HUES6 (cell line): ENCODE measurements at regions not wholly inside any gene's neighbourhood (a gene's known extent, or its start where the extent isn't known, plus 50 kb on each side); places are given as distances from the start of the nearest gene placed in this dataset.

Experiments used
- H3K27ac ChIP-seq: 2 replicates; pipeline ENCODE4 v1.7.0; 2013; ENCODE audit warnings: low read depth, mild to moderate bottlenecking, low read length, inconsistent platforms
- H3K27me3 ChIP-seq: 2 replicates; pipeline ENCODE4 v1.6.1; 2013; ENCODE audit warnings: low read length; ENCODE audit not compliant: control insufficient read depth, insufficient read depth
- H3K36me3 ChIP-seq: 2 replicates; pipeline ENCODE4 v1.6.1; 2013; ENCODE audit warnings: low read length; ENCODE audit not compliant: control insufficient read depth, insufficient read depth
- H3K4me1 ChIP-seq: 2 replicates; pipeline ENCODE4 v1.6.1; 2013; ENCODE audit warnings: low read length; ENCODE audit not compliant: control insufficient read depth, insufficient read depth
- H3K4me3 ChIP-seq: 2 replicates; pipeline ENCODE4 v1.5.1; 2013; ENCODE audit warnings: low read depth, low read length
- H3K9ac ChIP-seq: one replicate; pipeline ENCODE4 v1.6.1; 2013; ENCODE audit warnings: mild to moderate bottlenecking, low read length
- H3K9me3 ChIP-seq: 2 replicates; pipeline ENCODE4 v1.6.1; 2013; ENCODE audit warnings: low read depth, low read length; ENCODE audit not compliant: control insufficient read depth, insufficient read depth

DNA sequence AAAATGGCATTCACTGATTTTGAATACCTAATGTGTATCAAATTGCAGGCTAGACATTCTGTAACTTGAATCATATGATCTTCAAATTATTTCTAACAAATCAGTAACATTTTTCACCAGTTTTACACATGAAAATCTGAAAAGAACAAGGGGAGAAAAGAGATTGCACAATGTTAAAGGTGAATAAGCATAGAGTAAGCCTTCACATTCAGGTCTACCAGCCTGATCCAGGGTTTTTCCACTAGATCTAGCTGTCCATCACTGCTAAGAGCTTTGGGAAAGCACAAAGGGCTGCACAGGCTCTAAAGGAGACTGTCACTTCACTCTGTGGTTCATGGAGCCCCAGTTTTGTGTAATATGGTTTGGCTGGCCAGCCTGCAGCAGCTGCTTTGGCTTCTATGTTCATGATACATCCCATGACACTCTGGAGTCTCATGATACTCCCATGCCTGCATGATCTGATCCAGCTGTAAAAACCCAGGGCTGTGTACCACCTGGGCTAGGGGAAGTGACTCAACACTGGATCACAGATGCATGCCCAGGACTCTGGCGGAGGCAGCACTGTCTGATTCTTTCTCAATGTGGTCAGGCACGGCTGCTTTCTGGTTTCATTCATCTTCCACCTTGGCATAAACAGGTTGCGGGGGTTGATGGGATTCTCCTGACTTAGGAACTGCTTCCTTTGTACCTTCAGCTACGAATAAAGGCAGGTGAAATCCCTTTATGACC is 859.7 kb downstream of the GALC start:
- no peaks in the 10 kb centered on the region for H3K36me3 ChIP-seq
- no peak overlapping the region for H3K27ac ChIP-seq
- H3K9ac ChIP-seq = no peak overlapping the region
- no peaks in the 10 kb centered on the region for H3K27me3 ChIP-seq
- H3K9me3 ChIP-seq = no peaks in the 10 kb centered on the region
- H3K4me1 ChIP-seq = no peaks in the 10 kb centered on the region
- no peak overlapping the region for H3K4me3 ChIP-seq

DNA sequence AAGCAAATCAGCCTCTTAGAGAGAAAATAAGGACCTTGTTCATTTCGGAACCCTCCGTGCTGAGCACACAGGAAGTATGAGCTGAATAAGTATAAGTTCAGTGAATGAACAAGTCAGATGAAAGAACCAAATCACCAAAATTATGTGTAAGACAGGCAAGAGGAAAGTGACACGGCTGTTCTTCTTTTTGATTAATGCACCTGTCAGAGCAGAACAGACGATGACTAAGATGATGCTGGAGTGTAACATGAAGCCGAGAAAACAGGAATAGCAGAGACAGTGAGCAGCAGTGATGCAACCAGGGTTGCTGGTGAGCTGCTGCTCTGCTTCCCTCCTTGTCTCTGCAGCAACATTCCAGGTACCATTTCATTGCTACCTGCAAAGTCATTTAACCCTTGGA is 861.1 kb downstream of the GALC start:
- no peak overlapping the region for H3K4me3 ChIP-seq
- H3K9me3 ChIP-seq = no peaks in the 10 kb centered on the region
- H3K9ac ChIP-seq = no peak overlapping the region

DNA sequence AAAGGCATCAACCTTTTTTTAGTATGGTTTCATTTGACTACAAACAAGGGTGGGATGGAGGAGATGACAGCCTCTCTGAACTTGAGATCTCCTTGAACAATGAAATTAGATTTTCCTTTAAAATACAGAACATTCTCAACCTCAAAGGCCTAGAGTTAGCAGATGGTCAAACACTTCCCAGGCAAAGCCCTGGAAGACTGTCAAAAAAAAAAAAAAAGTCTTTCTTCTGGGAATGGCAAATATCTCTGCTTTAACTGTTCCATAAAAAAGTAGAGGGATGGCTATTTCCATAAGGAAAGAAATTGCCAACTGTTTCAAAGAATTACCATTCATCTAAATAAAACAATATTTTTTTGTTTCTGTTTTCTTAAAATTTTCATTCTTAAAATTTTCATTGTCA is 870.8 kb downstream of the GALC start:
- no peaks in the 10 kb centered on the region for H3K27me3 ChIP-seq
- H3K4me1 ChIP-seq = no peaks in the 10 kb centered on the region
- 0 out of 2 replicates have a peak, but pooled peaks cover 2% of the 10 kb centered on the region for H3K9me3 ChIP-seq
- no peaks in the 10 kb centered on the region for H3K36me3 ChIP-seq
- no peak overlapping the region for H3K9ac ChIP-seq
- H3K4me3 ChIP-seq = no peak overlapping the region
- H3K27ac ChIP-seq = no peak overlapping the region

More for the DNA sequence above, 861.1 kb downstream of the GALC start:
- Histone ChIP-seq H3K4me1 (no peaks in the 10 kb centered on the region), H3K36me3 (no peaks in the 10 kb centered on the region), H3K27ac (no peak overlapping the region), H3K27me3 (no peaks in the 10 kb centered on the region)

DNA sequence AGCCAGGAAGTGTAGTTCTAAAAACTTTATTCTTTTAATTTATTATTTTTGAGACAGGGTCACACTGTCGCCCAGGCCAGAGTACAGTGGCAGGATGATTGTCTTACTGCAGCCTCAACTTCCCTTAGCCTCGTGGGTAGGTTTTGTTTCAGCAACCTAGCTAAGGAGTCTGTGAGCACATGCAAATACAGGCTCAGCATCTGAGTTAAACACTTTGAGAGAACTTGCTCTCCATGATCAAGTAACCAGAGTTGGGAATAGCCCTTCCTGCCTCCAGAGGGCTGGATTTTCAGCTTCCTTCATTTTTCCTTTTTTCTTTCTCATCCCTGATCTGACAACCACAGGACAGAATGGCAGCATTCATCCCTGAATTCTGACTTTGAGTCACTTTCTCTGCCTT is 871.3 kb downstream of the GALC start:
- Histone ChIP-seq H3K36me3 (no peaks in the 10 kb centered on the region), H3K4me3 (no peak overlapping the region), H3K9me3 (0 out of 2 replicates have a peak, but pooled peaks cover 2% of the 10 kb centered on the region), H3K4me1 (no peaks in the 10 kb centered on the region), H3K9ac (no peak overlapping the region), H3K27ac (no peak overlapping the region), H3K27me3 (no peaks in the 10 kb centered on the region)

DNA sequence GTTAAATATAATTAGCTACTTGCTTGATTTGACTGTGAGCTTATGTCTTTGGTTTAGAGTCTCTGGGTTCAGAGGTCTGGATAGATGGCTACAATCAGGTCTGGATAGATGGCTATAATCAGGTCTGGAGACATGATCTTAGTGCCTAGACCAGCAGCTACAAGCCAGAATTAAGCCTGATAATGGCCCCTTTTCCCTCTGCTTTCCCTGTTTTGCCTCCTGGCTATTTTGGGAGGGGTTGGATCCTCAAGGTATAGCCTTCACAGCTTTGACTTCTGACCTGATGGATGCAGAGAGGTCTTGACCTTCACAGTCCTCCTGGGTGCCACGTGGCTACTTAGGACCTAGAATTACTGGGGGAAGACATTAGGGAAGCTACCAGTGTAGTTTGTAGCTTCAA is 877.7 kb downstream of the GALC start:
- Histone ChIP-seq H3K9ac (no peak overlapping the region), H3K4me3 (no peak overlapping the region), H3K27me3 (no peaks in the 10 kb centered on the region), H3K4me1 (peaks cover 20% of the 10 kb centered on the region; the same call in 1 of the 2 replicates), H3K36me3 (no peaks in the 10 kb centered on the region), H3K27ac (no peak overlapping the region), H3K9me3 (0 out of 2 replicates have a peak, but pooled peaks cover 2% of the 10 kb centered on the region)

DNA sequence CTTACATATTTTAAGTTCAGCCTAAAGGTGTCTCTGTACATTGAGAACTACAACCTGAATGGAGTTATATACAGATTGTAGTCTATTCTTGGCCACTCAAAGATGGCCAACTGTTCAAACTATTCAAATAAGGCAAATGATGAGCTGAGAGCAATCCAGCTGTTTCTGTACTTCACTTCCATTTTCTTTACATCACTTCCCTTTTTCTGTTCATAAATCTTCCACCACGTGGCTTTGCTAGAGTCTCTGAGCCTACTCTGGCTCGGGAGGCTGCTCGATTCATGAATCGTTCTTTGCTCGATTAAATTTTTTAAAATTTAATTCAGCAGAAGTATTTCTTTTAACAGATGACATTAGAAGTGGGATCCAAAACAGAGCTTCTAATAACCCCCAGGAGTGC is 879.7 kb downstream of the GALC start:
- Histone ChIP-seq H3K9ac (no peak overlapping the region), H3K27ac (no peak overlapping the region)

DNA sequence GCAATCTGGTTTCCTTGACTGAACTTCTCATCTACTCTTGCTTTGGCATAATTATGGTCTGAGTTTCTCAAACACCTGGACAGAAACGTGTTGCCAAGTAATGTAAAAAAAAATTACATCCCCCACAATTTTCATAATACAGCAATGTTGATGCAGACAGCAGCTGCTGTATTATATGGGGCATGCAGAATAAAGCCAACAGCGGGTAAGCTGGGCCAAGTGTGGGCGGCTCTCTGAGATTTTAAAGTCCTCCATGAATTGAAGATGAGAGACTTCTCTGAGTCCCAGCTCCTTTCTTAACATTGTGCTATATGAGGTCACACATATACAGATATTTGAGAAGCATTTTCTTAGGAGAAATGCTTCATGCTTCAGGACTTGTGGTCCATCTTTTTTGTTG is 881.2 kb downstream of the GALC start:
- H3K9ac ChIP-seq = no peak overlapping the region
- H3K4me1 ChIP-seq = peaks cover 20% of the 10 kb centered on the region; the same call in 1 of the 2 replicates
- no peak overlapping the region for H3K4me3 ChIP-seq
- no peaks in the 10 kb centered on the region for H3K36me3 ChIP-seq
- no peaks in the 10 kb centered on the region for H3K9me3 ChIP-seq
- H3K27me3 ChIP-seq = no peaks in the 10 kb centered on the region
- H3K27ac ChIP-seq = no peak overlapping the region

More for the DNA sequence above, 879.7 kb downstream of the GALC start:
- Histone ChIP-seq H3K4me1 (peaks cover 20% of the 10 kb centered on the region; the same call in 1 of the 2 replicates), H3K27me3 (no peaks in the 10 kb centered on the region), H3K4me3 (no peak overlapping the region), H3K9me3 (no peaks in the 10 kb centered on the region), H3K36me3 (no peaks in the 10 kb centered on the region)

DNA sequence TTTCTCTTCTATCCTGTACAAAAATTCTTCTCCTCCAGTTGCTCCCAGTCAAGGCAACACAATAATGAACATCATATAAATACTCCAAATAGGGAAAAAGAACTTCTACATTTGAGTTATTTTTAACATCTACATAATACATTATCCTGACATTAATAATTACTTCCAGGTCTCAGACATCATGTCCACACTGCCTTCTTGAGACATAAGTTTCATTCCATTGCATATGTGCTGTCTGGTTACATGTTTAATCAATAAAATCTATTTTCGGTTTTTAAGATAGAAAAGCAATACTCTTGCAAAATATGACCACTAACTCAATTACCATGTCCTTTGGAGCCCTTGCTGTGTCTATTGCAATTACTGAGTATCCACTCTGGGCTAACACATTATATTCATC is 881.9 kb downstream of the GALC start:
- H3K9me3 ChIP-seq = no peaks in the 10 kb centered on the region
- H3K9ac ChIP-seq = no peak overlapping the region
- H3K27ac ChIP-seq = no peak overlapping the region
- peaks cover 20% of the 10 kb centered on the region; the same call in 1 of the 2 replicates for H3K4me1 ChIP-seq
- H3K27me3 ChIP-seq = no peaks in the 10 kb centered on the region
- no peaks in the 10 kb centered on the region for H3K36me3 ChIP-seq
- H3K4me3 ChIP-seq = no peak overlapping the region

DNA sequence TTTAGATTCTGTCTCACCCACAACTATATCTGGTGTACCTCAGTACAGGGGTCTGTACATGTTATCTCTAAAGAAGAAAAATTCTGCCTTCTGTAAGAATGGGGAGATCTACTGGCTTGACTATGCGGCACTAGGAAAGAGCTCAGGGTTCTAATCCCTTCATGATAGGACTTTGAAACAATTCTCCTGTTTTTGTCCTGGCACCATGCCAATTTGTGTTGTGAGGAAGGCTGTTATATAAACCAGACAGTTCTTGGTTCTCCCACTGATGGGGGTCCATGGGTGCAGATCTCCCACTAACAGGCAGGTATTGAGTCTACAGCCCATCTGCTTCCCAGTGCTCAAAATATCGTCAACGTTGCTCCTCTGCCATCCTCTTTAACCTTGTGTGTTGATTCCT is 883.7 kb downstream of the GALC start:
- Histone ChIP-seq H3K9ac (no peak overlapping the region), H3K4me3 (no peak overlapping the region), H3K4me1 (peaks cover 8% of the 10 kb centered on the region; the same call in 1 of the 2 replicates), H3K27ac (no peak overlapping the region), H3K9me3 (no peaks in the 10 kb centered on the region), H3K36me3 (no peaks in the 10 kb centered on the region), H3K27me3 (no peaks in the 10 kb centered on the region)

DNA sequence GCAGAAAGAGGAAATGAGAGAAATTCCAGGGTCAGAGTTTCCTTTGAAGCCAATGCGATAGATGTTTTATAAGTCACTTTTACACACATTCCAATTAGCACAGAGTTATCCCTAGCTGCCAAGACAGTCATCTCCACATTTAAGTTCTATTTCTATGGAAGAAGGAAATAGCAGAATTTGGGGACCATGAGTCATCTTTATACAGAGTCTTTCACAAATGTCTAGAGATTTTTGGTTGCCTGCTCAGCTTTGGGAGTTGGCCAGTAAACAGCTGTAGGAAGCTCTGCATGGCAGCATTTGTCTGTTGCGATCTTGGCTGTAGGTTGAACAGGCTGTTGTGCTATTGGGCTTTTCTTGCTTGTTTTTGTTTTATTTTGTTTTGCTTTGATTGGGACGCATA is 884.3 kb downstream of the GALC start:
- H3K36me3 ChIP-seq = no peaks in the 10 kb centered on the region

DNA sequence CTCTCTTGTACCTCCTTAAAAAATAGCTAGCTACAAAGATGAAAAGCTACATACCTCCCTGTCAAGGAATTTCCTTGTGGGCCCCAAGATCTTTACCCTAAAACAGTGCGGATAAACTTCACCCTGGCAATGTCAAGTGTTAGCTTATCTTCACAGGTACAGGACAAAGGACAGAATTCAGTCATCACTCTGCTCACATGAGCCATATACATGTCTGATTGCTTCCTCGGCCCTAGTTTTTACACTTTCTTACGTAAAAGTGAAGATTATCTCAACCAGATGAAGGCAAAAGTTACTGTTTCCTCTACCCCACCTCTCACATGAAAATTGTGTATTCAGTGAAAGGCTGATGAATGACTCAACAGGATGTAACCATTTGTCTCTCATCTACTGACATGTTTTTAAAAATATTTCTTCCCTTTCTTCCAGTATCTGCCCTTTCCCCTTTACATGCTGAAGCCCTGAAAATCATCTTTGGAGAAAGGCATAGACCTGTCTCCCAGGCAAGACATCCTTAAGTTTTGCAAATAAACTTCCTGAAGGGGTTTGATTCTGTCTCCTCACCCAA is 890.1 kb downstream of the GALC start:
- H3K4me3 ChIP-seq = no peak overlapping the region
- peaks cover 15% of the 10 kb centered on the region for H3K4me1 ChIP-seq
- H3K9ac ChIP-seq = no peak overlapping the region
- no peak overlapping the region for H3K27ac ChIP-seq
- no peaks in the 10 kb centered on the region for H3K36me3 ChIP-seq
- H3K27me3 ChIP-seq = no peaks in the 10 kb centered on the region
- H3K9me3 ChIP-seq = no peaks in the 10 kb centered on the region

More for the DNA sequence above, 884.3 kb downstream of the GALC start:
- H3K4me3 ChIP-seq = no peak overlapping the region
- no peaks in the 10 kb centered on the region for H3K9me3 ChIP-seq
- H3K27ac ChIP-seq = no peak overlapping the region
- 0 out of 2 replicates have a peak, but pooled peaks cover 3% of the 10 kb centered on the region for H3K4me1 ChIP-seq
- H3K27me3 ChIP-seq = no peaks in the 10 kb centered on the region
- no peak overlapping the region for H3K9ac ChIP-seq
